H9 (cell line): ENCODE measurements at regions not wholly inside any gene's neighbourhood (a gene's known extent, or its start where the extent isn't known, plus 50 kb on each side); places are given as distances from the start of the nearest gene placed in this dataset.

Source experiments
- DNase-seq: peaks from one replicate; pipeline ENCODE4 v3.0.0-alpha.2; 2017
- H2AFZ ChIP-seq: one replicate; pipeline ENCODE4 v1.6.1; 2013; ENCODE audit warnings: mild to moderate bottlenecking, low read length, control low read depth, moderate library complexity
- H2AK5ac ChIP-seq: 2 replicates; pipeline ENCODE4 v1.6.1; 2013; ENCODE audit warnings: low read length, control low read depth, mixed read lengths; ENCODE audit not compliant: insufficient read length
- H2BK120ac ChIP-seq: one replicate; pipeline ENCODE4 v1.6.1; 2013; ENCODE audit warnings: low read depth, mild to moderate bottlenecking, low read length, control low read depth, inconsistent platforms; ENCODE audit not compliant: poor library complexity, severe bottlenecking
- H2BK12ac ChIP-seq: 2 replicates; pipeline ENCODE4 v1.6.1; 2013; ENCODE audit warnings: low read length, control low read depth, mixed read lengths, low read depth; ENCODE audit not compliant: insufficient read length
- H2BK15ac ChIP-seq: 2 replicates; pipeline ENCODE4 v1.6.1; 2013; ENCODE audit warnings: low read depth, low read length, control low read depth
- H2BK20ac ChIP-seq: one replicate; pipeline ENCODE4 v1.6.1; 2013; ENCODE audit warnings: low read depth, mild to moderate bottlenecking, low read length, control low read depth, inconsistent platforms; ENCODE audit not compliant: poor library complexity, severe bottlenecking
- H2BK5ac ChIP-seq: 2 replicates; pipeline ENCODE4 v1.6.1; 2013; ENCODE audit warnings: low read length, control low read depth, mixed read lengths; ENCODE audit not compliant: insufficient read length
- H3K14ac ChIP-seq: 2 replicates; pipeline ENCODE4 v1.6.1; 2013; ENCODE audit warnings: low read length, control low read depth; ENCODE audit not compliant: insufficient read depth
- H3K18ac ChIP-seq: 2 replicates; pipeline ENCODE4 v1.6.1; 2013; ENCODE audit warnings: low read depth, mild to moderate bottlenecking, mixed read lengths, low read length, control low read depth; ENCODE audit not compliant: insufficient read length
- H3K23ac ChIP-seq: 2 replicates; pipeline ENCODE4 v1.6.1; 2013; ENCODE audit warnings: low read length, control low read depth, mixed read lengths, low read depth; ENCODE audit not compliant: insufficient read length
- H3K23me2 ChIP-seq: 2 replicates; pipeline ENCODE4 v1.6.1; 2013; ENCODE audit warnings: low read depth, mild to moderate bottlenecking, mixed read lengths, low read length, control low read depth; ENCODE audit not compliant: insufficient read length, poor library complexity, severe bottlenecking
- H3K27ac ChIP-seq: 2 replicates; pipeline ENCODE4 v1.5.1; 2013; ENCODE audit warnings: low read length, control low read depth, mixed read lengths, low read depth; ENCODE audit not compliant: insufficient read length
- H3K27me3 ChIP-seq: 2 replicates; pipeline ENCODE4 v1.6.1; 2013; ENCODE audit warnings: low read length, control low read depth, inconsistent platforms; ENCODE audit not compliant: insufficient read depth
- H3K4ac ChIP-seq: 2 replicates; pipeline ENCODE4 v1.6.1; 2013; ENCODE audit warnings: low read depth, mild to moderate bottlenecking, control low read depth, inconsistent platforms, low read length, moderate library complexity
- H3K4me1 ChIP-seq: 2 replicates; pipeline ENCODE4 v1.6.1; 2013; ENCODE audit warnings: low read length, control low read depth, inconsistent platforms; ENCODE audit not compliant: insufficient read depth
- H3K4me2 ChIP-seq: 2 replicates; pipeline ENCODE4 v1.6.1; 2013; ENCODE audit warnings: low read length, control low read depth, mixed read lengths; ENCODE audit not compliant: insufficient read length, insufficient read depth
- H3K56ac ChIP-seq: 2 replicates; pipeline ENCODE4 v1.6.1; 2013; ENCODE audit warnings: low read depth, mild to moderate bottlenecking, mixed read lengths, low read length, control low read depth; ENCODE audit not compliant: insufficient read length
- H3K79me1 ChIP-seq: 2 replicates; pipeline ENCODE4 v1.6.1; 2013; ENCODE audit warnings: low read depth, mild to moderate bottlenecking, moderate library complexity, low read length, control low read depth, inconsistent platforms; ENCODE audit not compliant: insufficient read depth, poor library complexity, severe bottlenecking
- H3K79me2 ChIP-seq: 2 replicates; pipeline ENCODE4 v1.6.1; 2013; ENCODE audit warnings: low read length, control low read depth, inconsistent platforms; ENCODE audit not compliant: insufficient read depth
- H3K9ac ChIP-seq: 2 replicates; pipeline ENCODE4 v1.6.1; 2013; ENCODE audit warnings: low read length, control low read depth, mixed read lengths; ENCODE audit not compliant: insufficient read length; ENCODE audit errors: extremely low read depth
- H3K9me3 ChIP-seq: one replicate; pipeline ENCODE4 v1.6.1; 2013; ENCODE audit warnings: low read depth, low read length, inconsistent platforms; ENCODE audit not compliant: control insufficient read depth
- H3T11ph ChIP-seq: one replicate; pipeline ENCODE4 v1.6.1; 2013; ENCODE audit warnings: mild to moderate bottlenecking, low read length, control low read depth, inconsistent platforms
- H4K20me1 ChIP-seq: one replicate; pipeline ENCODE4 v1.6.1; 2013; ENCODE audit not compliant: control insufficient read depth, insufficient read length, insufficient read depth
- H4K5ac ChIP-seq: 2 replicates; pipeline ENCODE4 v1.6.1; 2013; ENCODE audit warnings: low read depth, mild to moderate bottlenecking, mixed read lengths, low read length, control low read depth; ENCODE audit not compliant: insufficient read length
- H4K8ac ChIP-seq: replicated peaks from 2 replicates; pipeline ENCODE4 v1.6.1; 2013; ENCODE audit warnings: low read length, control low read depth, mixed read lengths, low read depth; ENCODE audit not compliant: insufficient read length
- H4K91ac ChIP-seq: 2 replicates; pipeline ENCODE4 v1.6.1; 2013; ENCODE audit warnings: low read depth, mild to moderate bottlenecking, moderate library complexity, mixed read lengths, low read length, control low read depth; ENCODE audit not compliant: insufficient read length
- H3K27ac Mint-ChIP-seq, 3 experiments: 2 replicates in 2 of 3; 3 replicates in 1 of 3; pipeline ENCODE4 v1.8.0; 2020 to 2021; ENCODE audit warnings: mixed read lengths in 3 of 3, mild to moderate bottlenecking in 1 of 3, moderate library complexity in 1 of 3
- H3K27me3 Mint-ChIP-seq: 2 replicates; pipeline ENCODE4 v1.8.0; 2021; ENCODE audit warnings: low read depth, mild to moderate bottlenecking, moderate library complexity, mixed read lengths
- H3K36me3 Mint-ChIP-seq, 3 experiments: 2 replicates in 2 of 3; 3 replicates in 1 of 3; pipeline ENCODE4 v1.8.0; 2020 to 2021; ENCODE audit warnings: low read depth in 3 of 3, mixed read lengths in 3 of 3; ENCODE audit not compliant: insufficient read depth in 1 of 3
- H3K4me1 Mint-ChIP-seq, 2 experiments: 2 replicates each; pipeline ENCODE4 v1.8.0; 2020; ENCODE audit warnings: mixed read lengths in 2 of 2
- H3K4me3 Mint-ChIP-seq, 2 experiments: 2 replicates in 1 of 2; 3 replicates in 1 of 2; pipeline ENCODE4 v1.8.0; 2020 to 2021; ENCODE audit warnings: mild to moderate bottlenecking in 2 of 2, mixed read lengths in 2 of 2, moderate library complexity in 1 of 2
- H3K9me3 Mint-ChIP-seq, 2 experiments: 2 replicates in 1 of 2; 3 replicates in 1 of 2; pipeline ENCODE4 v1.8.0; 2020; ENCODE audit warnings: mild to moderate bottlenecking in 2 of 2, mixed read lengths in 2 of 2, moderate library complexity in 1 of 2
- WGBS: extraction: QIAGEN DNeasy Blood & Tissue Kit; methylation state at CpG from one replicate; pipeline ENCODE4 v1.1.7; 2013; ENCODE audit warnings: missing lambda C conversion rate, low lambda C conversion rate, mixed read lengths; ENCODE audit not compliant: insufficient read length; ENCODE audit errors: extremely low coverage; 5-methylcytosine and 5-hydroxymethylcytosine counted together
- TF ChIP-seq, protein P1 (sequence below): fragments of 200-600 bp; sonication (generic); conservative IDR thresholded peaks from 3 replicates; pipeline ENCODE4 v1.8.0; 2021; ENCODE audit warnings: antibody characterized with exemption, mild to moderate bottlenecking

DNA sequence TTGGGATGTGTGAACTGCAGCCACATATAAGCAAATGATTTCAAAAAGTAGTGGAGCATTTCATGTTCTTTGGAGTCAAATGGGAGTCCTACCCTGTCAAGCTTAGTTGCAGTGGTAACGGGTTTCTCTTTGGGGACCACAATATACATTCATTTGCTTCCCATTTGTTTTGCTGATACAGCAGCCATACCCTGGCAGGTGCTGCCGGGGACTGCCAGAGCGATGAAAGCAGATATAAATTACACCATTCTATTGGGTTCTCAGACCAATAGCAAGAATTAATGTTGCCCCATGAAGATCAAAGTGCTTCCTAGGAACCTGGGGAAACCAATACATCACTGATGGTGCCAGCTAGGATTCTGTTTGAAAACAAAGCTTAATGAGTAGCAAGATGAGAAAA lies 1621.5 kb upstream of the FLRT2 start:
- Histone ChIP-seq H3K9me3 (no peaks in the 10 kb centered on the region), H2BK12ac (no peak overlapping the region), H3K4me1 (no peaks in the 10 kb centered on the region), H3K79me2 (no peaks in the 10 kb centered on the region), H3K27ac (no peak overlapping the region), H4K91ac (no peak overlapping the region), H2BK120ac (no peak overlapping the region), H2AK5ac (no peak overlapping the region), H3K14ac (no peak overlapping the region), H3K9ac (no peak overlapping the region), H3K27me3 (no peaks in the 10 kb centered on the region), H4K8ac (no peak overlapping the region), H2BK20ac (no peak overlapping the region), H3K4ac (no peak overlapping the region), H3K23me2 (no peaks in the 10 kb centered on the region), H3K79me1 (no peaks in the 10 kb centered on the region), H4K20me1 (no peaks in the 10 kb centered on the region), H2BK15ac (no peak overlapping the region), H3T11ph (no peak overlapping the region), H3K56ac (no peak overlapping the region), H3K18ac (no peak overlapping the region), H2BK5ac (no peak overlapping the region), H4K5ac (no peak overlapping the region), H2AFZ (no peak overlapping the region), H3K23ac (no peak overlapping the region), H3K4me2 (no peak overlapping the region)
- no peak overlapping the region for H3K4me3 Mint-ChIP-seq
- no peaks in the 10 kb centered on the region for H3K9me3 Mint-ChIP-seq
- H3K4me1 Mint-ChIP-seq: no peaks in the 10 kb centered on the region
- H3K36me3 Mint-ChIP-seq: no peaks in the 10 kb centered on the region; a peak in 1 of 7 replicates
- no peak overlapping the region for H3K27ac Mint-ChIP-seq
- TF ChIP-seq, protein P1, sequence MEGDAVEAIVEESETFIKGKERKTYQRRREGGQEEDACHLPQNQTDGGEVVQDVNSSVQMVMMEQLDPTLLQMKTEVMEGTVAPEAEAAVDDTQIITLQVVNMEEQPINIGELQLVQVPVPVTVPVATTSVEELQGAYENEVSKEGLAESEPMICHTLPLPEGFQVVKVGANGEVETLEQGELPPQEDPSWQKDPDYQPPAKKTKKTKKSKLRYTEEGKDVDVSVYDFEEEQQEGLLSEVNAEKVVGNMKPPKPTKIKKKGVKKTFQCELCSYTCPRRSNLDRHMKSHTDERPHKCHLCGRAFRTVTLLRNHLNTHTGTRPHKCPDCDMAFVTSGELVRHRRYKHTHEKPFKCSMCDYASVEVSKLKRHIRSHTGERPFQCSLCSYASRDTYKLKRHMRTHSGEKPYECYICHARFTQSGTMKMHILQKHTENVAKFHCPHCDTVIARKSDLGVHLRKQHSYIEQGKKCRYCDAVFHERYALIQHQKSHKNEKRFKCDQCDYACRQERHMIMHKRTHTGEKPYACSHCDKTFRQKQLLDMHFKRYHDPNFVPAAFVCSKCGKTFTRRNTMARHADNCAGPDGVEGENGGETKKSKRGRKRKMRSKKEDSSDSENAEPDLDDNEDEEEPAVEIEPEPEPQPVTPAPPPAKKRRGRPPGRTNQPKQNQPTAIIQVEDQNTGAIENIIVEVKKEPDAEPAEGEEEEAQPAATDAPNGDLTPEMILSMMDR: no peak
- H3K27me3 Mint-ChIP-seq: no peaks in the 10 kb centered on the region
- no peak for DNase-seq
- WGBS: no CpG with 5 or more reads among the region's 3 CpGs
